ENCODE measurements at regions not wholly inside any gene's neighbourhood (a gene's known extent, or its start where the extent isn't known, plus 50 kb on each side); places are given as distances from the start of the nearest gene placed in this dataset.

DNA sequence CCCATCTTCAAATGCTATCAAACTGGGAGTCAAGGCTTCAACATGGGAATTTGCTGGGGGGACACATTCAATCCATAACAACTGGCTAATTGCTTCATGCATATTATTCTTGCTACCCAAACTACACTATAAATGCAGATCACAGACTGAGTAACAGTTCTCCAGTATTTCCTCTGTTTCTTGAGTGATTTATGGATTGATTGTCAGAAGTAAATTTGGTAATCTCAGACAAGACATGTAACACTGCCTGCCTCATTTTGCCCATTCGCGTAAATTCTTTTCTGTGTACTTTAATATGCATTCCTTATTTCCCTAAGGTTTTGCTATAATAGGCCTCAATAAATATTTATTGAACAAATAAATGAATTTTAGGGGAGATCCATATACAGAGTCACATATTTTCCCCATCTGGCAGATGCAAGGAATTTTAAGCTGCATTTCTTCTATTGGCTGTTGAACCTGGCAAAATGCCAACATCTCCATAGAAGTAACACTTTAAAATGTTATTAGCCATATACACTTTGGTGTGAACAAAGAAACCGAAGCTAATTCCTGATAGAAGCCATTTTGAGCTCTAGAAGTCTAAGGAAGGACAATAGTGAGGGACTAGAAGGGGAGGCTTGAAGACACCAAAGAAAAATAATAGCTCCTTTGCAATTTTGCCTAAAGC lies 98.2 kb downstream of the QRSL1 start:
- no peak for TF ChIP-seq CTCF (IDR thresholded peaks at IDR 0.05)

DNA sequence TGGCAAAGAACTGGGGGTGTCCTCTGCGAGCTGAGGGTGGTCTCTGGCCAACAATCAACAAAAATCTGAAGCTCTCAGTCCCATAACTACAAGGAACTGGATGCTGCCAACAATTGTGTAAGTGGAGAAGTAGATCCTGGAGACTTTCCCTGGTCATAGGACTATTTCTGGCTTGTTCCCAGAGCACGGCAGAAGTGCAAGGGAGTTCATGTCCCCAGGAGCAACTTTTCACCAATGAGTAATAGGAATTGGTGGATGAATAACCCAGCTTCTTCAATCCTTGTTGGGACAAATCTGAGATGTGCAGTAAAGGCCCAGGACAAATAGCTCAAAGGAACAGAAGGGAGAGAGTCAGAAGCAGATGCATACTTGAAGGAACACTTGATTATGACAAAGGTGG lies 95.5 kb downstream of the QRSL1 start:
- TF ChIP-seq CTCF (IDR thresholded peaks at IDR 0.05), result no peak

DNA sequence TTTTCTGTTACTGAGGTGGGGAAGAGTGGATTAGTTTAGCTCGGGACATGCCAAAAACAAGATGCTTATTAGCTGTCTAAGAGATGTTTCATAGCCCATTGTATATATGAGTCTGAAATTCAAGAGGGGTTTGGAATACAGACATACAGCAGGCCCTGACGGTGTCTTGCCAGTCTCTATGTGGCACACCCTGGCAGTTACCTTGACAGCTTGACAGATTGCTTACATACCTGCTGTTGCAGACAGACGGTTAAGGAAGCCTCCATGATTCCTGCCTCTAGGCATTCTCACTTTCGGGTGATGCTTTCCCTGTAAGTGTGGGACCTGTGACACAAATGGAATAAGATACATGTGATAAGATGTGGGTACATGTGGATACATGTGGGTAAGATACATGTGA lies 95.0 kb downstream of the QRSL1 start:
- no peak for TF ChIP-seq CTCF (IDR thresholded peaks at IDR 0.05)

Measured in LNCAP (cell line).